ENCODE measurements at regions not wholly inside any gene's neighbourhood (a gene's known extent, or its start where the extent isn't known, plus 50 kb on each side); places are given as distances from the start of the nearest gene placed in this dataset.

DNA sequence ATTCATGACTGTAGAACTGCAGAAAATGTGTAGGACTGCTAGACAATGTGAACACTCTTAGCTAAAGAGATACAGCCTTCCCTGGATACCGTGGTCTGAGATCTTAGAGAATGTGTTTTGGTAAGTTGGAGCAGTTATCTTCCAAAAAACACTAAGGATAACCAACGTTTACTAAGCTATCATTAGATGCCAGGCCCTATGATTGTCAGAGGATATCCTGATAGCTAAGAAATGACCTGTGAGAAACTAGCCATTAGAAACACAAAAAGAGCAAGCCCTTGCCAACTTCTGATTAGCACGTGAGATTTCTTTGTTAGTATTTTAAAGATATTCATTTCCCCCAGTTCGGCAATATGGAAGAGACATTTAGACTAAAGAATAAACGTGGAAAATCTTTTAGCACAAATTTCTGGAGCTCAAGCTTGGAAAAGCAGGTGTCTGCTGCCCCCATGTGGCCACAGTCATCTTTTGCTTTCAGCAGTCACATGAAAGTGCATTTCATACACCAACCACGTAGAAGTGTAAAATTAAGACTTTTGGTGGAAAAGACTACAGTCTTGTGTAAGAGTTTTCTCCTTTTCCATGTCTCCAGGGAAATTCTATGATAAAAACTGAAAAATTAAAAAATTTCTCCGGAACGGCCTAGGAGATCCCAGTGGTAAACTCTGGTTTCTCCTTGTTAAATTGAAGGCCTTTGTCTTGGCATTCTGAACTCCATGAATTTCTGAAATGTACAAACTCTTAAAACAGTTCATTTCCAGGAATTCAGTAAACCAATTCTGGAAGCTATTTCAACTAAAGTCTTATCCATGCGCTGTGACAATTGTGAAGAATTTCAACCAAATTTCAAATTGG is 136.4 kb downstream of the ZNF674 start:
- Histone ChIP-seq H3K36me3 (no peaks in the 10 kb centered on the region), H3K27ac (no peak overlapping the region), H3K27me3 (no peaks in the 10 kb centered on the region), H3K4me3 (no peak overlapping the region), H3K9me3 (no peaks in the 10 kb centered on the region), H3K4me1 (no peaks in the 10 kb centered on the region)
- 15 to 21% methylated on average over 5 to 9 of the region's 9 CpGs for WGBS, 2 donors (ENCODE audit: low coverage in 1 of 2)
- DNase-seq = peak; percentile 78
- in situ Hi-C loops (cut with MboI; ENCODE audit: low pct_ligation_motif_present in 1 of 4, low pct_unique_long_range_greater_than_20kb in 1 of 4, low sequenced_read_pairs in 3 of 4) = loop anchor here in 2 of 4 donors (25.0 kb wide), 2 partner anchors 1071 to 1096 kb away; no protein-coding TSS in a partner anchor
- TF ChIP-seq POLR2AphosphoS5 (IDR thresholded peaks at IDR 0.05) (no peak), CTCF (IDR thresholded peaks at IDR 0.05) (peak; percentile 59 to 88 (median 67)), EP300 (IDR thresholded peaks at IDR 0.05; ENCODE audit: low read depth) (no peak), POLR2A (IDR thresholded peaks at IDR 0.05) (no peak)
- intact Hi-C loops (cut with DNase I; ENCODE audit: low total_unique reads) = loop anchor here (10.0 kb wide), 1 partner anchor 1084 kb away; no protein-coding TSS in a partner anchor

- Histone ChIP-seq H3K4me3 (no peak overlapping the region), H3K36me3 (no peaks in the 10 kb centered on the region), H3K4me1 (no peaks in the 10 kb centered on the region), H3K9me3 (no peaks in the 10 kb centered on the region), H3K27ac (no peak overlapping the region), H3K27me3 (no peaks in the 10 kb centered on the region)
- DNase-seq = no peak
- WGBS, 2 donors (ENCODE audit: low coverage in 1 of 2) = 60 to 68% methylated on average over 1 to 2 of the region's 2 CpGs
- TF ChIP-seq CTCF (IDR thresholded peaks at IDR 0.05) (no peak), POLR2AphosphoS5 (IDR thresholded peaks at IDR 0.05) (no peak), POLR2A (IDR thresholded peaks at IDR 0.05) (no peak), EP300 (IDR thresholded peaks at IDR 0.05; ENCODE audit: low read depth) (no peak)
- intact Hi-C loops (cut with DNase I; ENCODE audit: low total_unique reads) (loop anchor here (10.0 kb wide), 1 partner anchor 1083 kb away; no protein-coding TSS in a partner anchor), in situ Hi-C loops (cut with MboI; ENCODE audit: low pct_ligation_motif_present in 1 of 4, low pct_unique_long_range_greater_than_20kb in 1 of 4, low sequenced_read_pairs in 3 of 4) (loop anchor here in 2 of 4 donors (25.0 kb wide), 2 partner anchors 1070 to 1095 kb away; no protein-coding TSS in a partner anchor)
Measured at GRCh38 chrX:46407753-46408130, 137.5 kb downstream of the ZNF674 start.

DNA sequence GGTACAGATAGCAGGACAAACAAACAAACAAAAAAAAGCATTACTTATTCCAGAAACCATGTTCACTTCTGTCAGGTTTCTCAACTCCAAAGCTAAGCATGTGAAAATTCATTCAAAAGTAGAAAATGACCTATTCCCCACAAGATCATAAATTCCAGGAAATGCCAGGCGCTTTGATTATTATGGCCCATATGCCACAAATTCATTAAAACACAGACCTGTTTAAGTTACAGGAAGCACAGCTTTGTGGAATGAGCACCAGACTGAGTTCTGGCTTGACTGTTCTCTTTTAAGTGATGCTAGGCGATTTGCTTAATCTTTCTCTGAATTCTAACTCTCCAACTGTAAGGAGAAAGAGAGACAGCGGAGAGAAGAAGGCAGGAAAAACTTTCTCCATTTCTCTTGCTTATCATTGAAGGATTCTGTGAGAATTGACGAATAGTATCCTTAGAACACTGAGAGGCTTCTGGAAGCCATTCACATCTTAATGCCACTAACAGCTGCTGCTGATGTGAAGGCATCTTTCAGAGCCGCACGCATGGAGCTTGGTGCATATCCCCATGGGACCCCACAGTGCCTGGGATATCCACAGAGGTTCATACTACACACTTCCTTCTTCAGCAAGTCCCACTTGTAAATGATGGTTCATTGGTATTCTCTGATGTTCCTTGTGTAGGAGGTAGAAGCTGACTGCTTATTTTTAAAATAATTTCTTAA is 138.0 kb downstream of the ZNF674 start:
- Histone ChIP-seq H3K4me1 (no peaks in the 10 kb centered on the region), H3K27me3 (no peaks in the 10 kb centered on the region), H3K36me3 (no peaks in the 10 kb centered on the region), H3K27ac (no peak overlapping the region), H3K4me3 (no peak overlapping the region), H3K9me3 (no peaks in the 10 kb centered on the region)
- TF ChIP-seq POLR2AphosphoS5 (IDR thresholded peaks at IDR 0.05) = no peak
- TF ChIP-seq EP300 (IDR thresholded peaks at IDR 0.05; ENCODE audit: low read depth) = no peak
- TF ChIP-seq POLR2A (IDR thresholded peaks at IDR 0.05) = no peak
- no peak for TF ChIP-seq CTCF (IDR thresholded peaks at IDR 0.05)
- intact Hi-C loops (cut with DNase I; ENCODE audit: low total_unique reads) (loop anchor here (10.0 kb wide), 1 partner anchor 1082 kb away; no protein-coding TSS in a partner anchor), in situ Hi-C loops (cut with MboI; ENCODE audit: low pct_ligation_motif_present in 1 of 4, low pct_unique_long_range_greater_than_20kb in 1 of 4, low sequenced_read_pairs in 3 of 4) (loop anchor here in 2 of 4 donors (25.0 kb wide), 2 partner anchors 1070 to 1095 kb away; no protein-coding TSS in a partner anchor)
- 71 to 83% methylated on average over 3 to 6 of the region's 6 CpGs for WGBS, 2 donors (ENCODE audit: low coverage in 1 of 2)
- DNase-seq = no peak

GRCh38 chrX:46404774-46405173 is 140.4 kb downstream of the ZNF674 start:
- no peak for DNase-seq
- in situ Hi-C loops (cut with MboI; ENCODE audit: low pct_ligation_motif_present in 1 of 4, low pct_unique_long_range_greater_than_20kb in 1 of 4, low sequenced_read_pairs in 3 of 4) = loop anchor here in 2 of 4 donors (25.0 kb wide), 2 partner anchors 1067 to 1092 kb away; no protein-coding TSS in a partner anchor
- H3K36me3 ChIP-seq = no peaks in the 10 kb centered on the region

More at GRCh38 chrX:46404774-46405173, 140.4 kb downstream of the ZNF674 start:
- Histone ChIP-seq H3K27ac (no peak overlapping the region), H3K27me3 (no peaks in the 10 kb centered on the region), H3K4me1 (no peaks in the 10 kb centered on the region), H3K4me3 (no peak overlapping the region), H3K9me3 (no peaks in the 10 kb centered on the region)
- intact Hi-C loops (cut with DNase I; ENCODE audit: low total_unique reads) = loop anchor here (10.0 kb wide), 1 partner anchor 1080 kb away; no protein-coding TSS in a partner anchor
- TF ChIP-seq EP300 (IDR thresholded peaks at IDR 0.05; ENCODE audit: low read depth) = no peak
- TF ChIP-seq CTCF (IDR thresholded peaks at IDR 0.05) = no peak
- TF ChIP-seq POLR2AphosphoS5 (IDR thresholded peaks at IDR 0.05) = no peak
- TF ChIP-seq POLR2A (IDR thresholded peaks at IDR 0.05) = no peak
- 89 to 100% methylated on average over 1 to 6 of the region's 6 CpGs for WGBS, 2 donors (ENCODE audit: low coverage in 1 of 2)

Measured in transverse colon (tissue), 4 donors.